GM23338 (cell line): ENCODE measurements at regions not wholly inside any gene's neighbourhood (a gene's known extent, or its start where the extent isn't known, plus 50 kb on each side); places are given as distances from the start of the nearest gene placed in this dataset.

ENCODE experiments used
- ATAC-seq: fragments of 200-7000 bp; cut with Tn5 transposase; 3 replicates; pipeline ENCODE4 v1.9.1; 2020
- DNase-seq: peaks from one replicate; pipeline ENCODE4 v3.0.0-alpha.2; 2015; ENCODE audit warnings: low spot score
- H2AFZ ChIP-seq: fragments of 200-600 bp; sonication (generic); 2 replicates; pipeline ENCODE4 v1.8.0; 2016; ENCODE audit warnings: antibody characterized with exemption, mild to moderate bottlenecking, moderate library complexity
- H3F3A ChIP-seq: fragments of 200-600 bp; sonication (generic); replicated peaks from 2 replicates; pipeline ENCODE4 v1.8.0; 2017; ENCODE audit warnings: antibody characterized with exemption, mixed run types, low read depth
- H3K27ac ChIP-seq: fragments of 200-600 bp; sonication (generic); 2 replicates; pipeline ENCODE4 v1.6.1; 2016; ENCODE audit warnings: low read depth
- H3K27me3 ChIP-seq: fragments of 200-600 bp; sonication (generic); 2 replicates; pipeline ENCODE4 v1.8.0; 2016; ENCODE audit warnings: mild to moderate bottlenecking, mixed run types, moderate library complexity; ENCODE audit not compliant: insufficient read depth
- H3K36me3 ChIP-seq: fragments of 200-600 bp; sonication (generic); 2 replicates; pipeline ENCODE4 v1.8.0; 2016; ENCODE audit warnings: mild to moderate bottlenecking; ENCODE audit not compliant: insufficient read depth
- H3K4me1 ChIP-seq: fragments of 200-600 bp; sonication (generic); 2 replicates; pipeline ENCODE4 v1.8.0; 2016; ENCODE audit warnings: mild to moderate bottlenecking, moderate library complexity; ENCODE audit not compliant: insufficient read depth
- H3K4me2 ChIP-seq: fragments of 200-600 bp; sonication (generic); 2 replicates; pipeline ENCODE4 v1.7.1; 2017; ENCODE audit warnings: mixed run types
- H3K4me3 ChIP-seq: fragments of 200-600 bp; sonication (generic); 2 replicates; pipeline ENCODE4 v1.6.1; 2016; ENCODE audit warnings: mixed run types
- H3K79me2 ChIP-seq: fragments of 200-600 bp; sonication (generic); replicated peaks from 2 replicates; pipeline ENCODE4 v1.8.0; 2017; ENCODE audit warnings: mild to moderate bottlenecking; ENCODE audit not compliant: insufficient read depth
- H3K9me2 ChIP-seq: fragments of 200-600 bp; sonication (generic); 2 replicates; pipeline ENCODE4 v1.8.0; 2017; ENCODE audit not compliant: insufficient read depth
- H4K20me1 ChIP-seq: fragments of 200-600 bp; sonication (generic); replicated peaks from 2 replicates; pipeline ENCODE4 v1.8.0; 2017; ENCODE audit warnings: mild to moderate bottlenecking; ENCODE audit not compliant: insufficient read depth
- H3K27ac Mint-ChIP-seq: 2 replicates; pipeline ENCODE4 v1.8.0; 2020; ENCODE audit warnings: inconsistent platforms, mild to moderate bottlenecking, moderate library complexity, mixed read lengths
- H3K27me3 Mint-ChIP-seq: 3 replicates; pipeline ENCODE4 v1.8.0; 2022; ENCODE audit warnings: low read depth, mild to moderate bottlenecking, moderate library complexity, mixed read lengths, inconsistent platforms; ENCODE audit not compliant: insufficient read depth, poor library complexity
- H3K36me3 Mint-ChIP-seq: 3 replicates; pipeline ENCODE4 v1.8.0; 2021; ENCODE audit warnings: low read depth, mild to moderate bottlenecking, inconsistent platforms, moderate library complexity, mixed read lengths
- H3K4me1 Mint-ChIP-seq: 3 replicates; pipeline ENCODE4 v1.8.0; 2020; ENCODE audit warnings: mild to moderate bottlenecking, inconsistent platforms, mixed read lengths
- H3K4me3 Mint-ChIP-seq: 3 replicates; pipeline ENCODE4 v1.8.0; 2021; ENCODE audit warnings: moderate library complexity, mild to moderate bottlenecking, inconsistent platforms, mixed read lengths
- H3K9me3 Mint-ChIP-seq: 3 replicates; pipeline ENCODE4 v1.8.0; 2020; ENCODE audit warnings: moderate library complexity, mild to moderate bottlenecking, inconsistent platforms, mixed read lengths
- CREB1 ChIP-seq: fragments of 250-450 bp; sonication (Bioruptor Pico); IDR thresholded peaks from 2 replicates; pipeline ENCODE4 v1.5.0; 2020; ENCODE audit warnings: low read depth, mild to moderate bottlenecking, moderate library complexity
- CTCF ChIP-seq, 2 experiments: fragments of 200-600 bp in 1 of 2; sonication (generic) in 1 of 2; conservative IDR thresholded peaks; 2 replicates each; pipeline versions ENCODE4 v1.5.1 to v1.6.1; 2016 to 2017; ENCODE audit warnings: antibody characterized with exemption in 2 of 2, low read depth in 2 of 2, mild to moderate bottlenecking in 2 of 2, moderate library complexity in 1 of 2
- ETS1 ChIP-seq: IDR thresholded peaks from 2 replicates; pipeline ENCODE4 v1.6.1; 2016; ENCODE audit warnings: antibody characterized with exemption
- EZH2 ChIP-seq: fragments of 200-600 bp; sonication (generic); IDR thresholded peaks from one replicate; pipeline ENCODE4 v1.8.0; 2017; ENCODE audit warnings: antibody characterized with exemption, mild to moderate bottlenecking, low read depth; ENCODE audit not compliant: unreplicated experiment
- EZH2phosphoT487 ChIP-seq: fragments of 200-600 bp; sonication (generic); IDR thresholded peaks from one replicate; pipeline ENCODE4 v1.8.1; 2018; ENCODE audit warnings: antibody characterized with exemption; ENCODE audit not compliant: unreplicated experiment
- JUNB ChIP-seq: IDR thresholded peaks from one replicate; pipeline ENCODE4 v1.6.1; 2016; ENCODE audit warnings: antibody characterized with exemption; ENCODE audit not compliant: unreplicated experiment
- NANOG ChIP-seq: IDR thresholded peaks from 2 replicates; pipeline ENCODE4 v1.6.1; 2016; ENCODE audit warnings: antibody characterized with exemption, borderline replicate concordance
- POLR2AphosphoS5 ChIP-seq: IDR thresholded peaks from 2 replicates; pipeline ENCODE4 v1.6.1; 2016; ENCODE audit warnings: antibody characterized with exemption, low read depth
- REST ChIP-seq: IDR thresholded peaks from one replicate; pipeline ENCODE4 v1.6.1; 2018; ENCODE audit warnings: antibody characterized with exemption; ENCODE audit not compliant: unreplicated experiment
- STAT1 ChIP-seq: IDR thresholded peaks from one replicate; pipeline ENCODE4 v1.6.1; 2016; ENCODE audit warnings: antibody characterized with exemption; ENCODE audit not compliant: unreplicated experiment
- ZNF114 ChIP-seq: fragments of 250-450 bp; sonication (Bioruptor Pico); IDR thresholded peaks from 2 replicates; pipeline ENCODE4 v1.5.0; 2020; ENCODE audit warnings: mild to moderate bottlenecking, moderate library complexity
- ZNF331 ChIP-seq: fragments of 250-450 bp; sonication (Bioruptor Pico); IDR thresholded peaks from 2 replicates; pipeline ENCODE4 v1.5.0; 2020; ENCODE audit warnings: low read depth, mild to moderate bottlenecking, moderate library complexity
- ZNF462 ChIP-seq: fragments of 250-450 bp; sonication (Bioruptor Pico); IDR thresholded peaks from 2 replicates; pipeline ENCODE4 v1.5.0; 2020; ENCODE audit warnings: mild to moderate bottlenecking, moderate library complexity

- Histone ChIP-seq H3K4me1 (no peaks in the 10 kb centered on the region), H3K27me3 (no peaks in the 10 kb centered on the region), H3K4me3 (no peak overlapping the region), H3K36me3 (no peaks in the 10 kb centered on the region), H4K20me1 (no peaks in the 10 kb centered on the region), H2AFZ (no peak overlapping the region), H3K9me2 (no peaks in the 10 kb centered on the region; the same call in 1 of the 2 replicates), H3K79me2 (no peaks in the 10 kb centered on the region), H3K27ac (no peak overlapping the region), H3F3A (no peaks in the 10 kb centered on the region), H3K4me2 (no peak overlapping the region)
- no peaks in the 10 kb centered on the region for H3K9me3 Mint-ChIP-seq
- H3K4me1 Mint-ChIP-seq: no peaks in the 10 kb centered on the region
- H3K36me3 Mint-ChIP-seq: no peaks in the 10 kb centered on the region
- no peak for ATAC-seq
- no peak overlapping the region for H3K27ac Mint-ChIP-seq
- TF ChIP-seq ZNF114 (no peak), ZNF331 (no peak), REST (no peak), CREB1 (CRISPR knock-in tag) (no peak), ETS1 (no peak), EZH2phosphoT487 (no peak), STAT1 (no peak), CTCF (conservative IDR thresholded peaks at IDR 0.05; ENCODE audit: low read depth in 2 of 2) (no peak), POLR2AphosphoS5 (no peak), NANOG (no peak), JUNB (no peak), ZNF462 (CRISPR knock-in tag) (no peak), EZH2 (no peak)
- DNase-seq: no peak
- no peaks in the 10 kb centered on the region for H3K27me3 Mint-ChIP-seq
- no peak overlapping the region for H3K4me3 Mint-ChIP-seq
Measured at GRCh38 chr1:83499998-83500397, 498.9 kb downstream of the TTLL7 start.
